GM12891 (cell line): ENCODE measurements at regions not wholly inside any gene's neighbourhood (a gene's known extent, or its start where the extent isn't known, plus 50 kb on each side); places are given as distances from the start of the nearest gene placed in this dataset.
"Not testable (repeated sequence)": the region's sequence is repeated elsewhere in the genome, so short reads cannot be mapped to it uniquely, and the experiment has no call there.

Experiments
- DNase-seq: peaks from one replicate; pipeline ENCODE4 v3.0.0; 2011; ENCODE audit warnings: low spot score; ENCODE audit not compliant: insufficient read length
- FAIRE-seq: peaks from 2 replicates; lab custom pipeline; 2011; peaks lifted over from hg19 to GRCh38; lab: Jason Lieb, UNC
- PAX5 ChIP-seq: IDR thresholded peaks from 2 replicates; pipeline ENCODE4 v1.6.1; 2011; ENCODE audit warnings: low read length, moderate library complexity, mild to moderate bottlenecking; ENCODE audit not compliant: insufficient read depth, severe bottlenecking
- POLR2A ChIP-seq: IDR thresholded peaks from 2 replicates; pipeline ENCODE4 v1.6.1; 2011; ENCODE audit warnings: low read depth, low read length, control low read depth
- POLR2AphosphoS5 ChIP-seq: IDR thresholded peaks from 2 replicates; pipeline ENCODE4 v1.6.1; 2011; ENCODE audit warnings: low read depth, low read length, control low read depth
- POU2F2 ChIP-seq: IDR thresholded peaks from 2 replicates; pipeline ENCODE4 v1.6.1; 2011; ENCODE audit warnings: low read depth, mild to moderate bottlenecking, control low read depth, low read length, moderate library complexity
- SPI1 ChIP-seq: IDR thresholded peaks from 2 replicates; pipeline ENCODE4 v1.6.1; 2011; ENCODE audit warnings: low read depth, low read length, control low read depth
- TAF1 ChIP-seq: IDR thresholded peaks from 2 replicates; pipeline ENCODE4 v1.6.1; 2011; ENCODE audit warnings: low read depth, low read length, control low read depth

DNA sequence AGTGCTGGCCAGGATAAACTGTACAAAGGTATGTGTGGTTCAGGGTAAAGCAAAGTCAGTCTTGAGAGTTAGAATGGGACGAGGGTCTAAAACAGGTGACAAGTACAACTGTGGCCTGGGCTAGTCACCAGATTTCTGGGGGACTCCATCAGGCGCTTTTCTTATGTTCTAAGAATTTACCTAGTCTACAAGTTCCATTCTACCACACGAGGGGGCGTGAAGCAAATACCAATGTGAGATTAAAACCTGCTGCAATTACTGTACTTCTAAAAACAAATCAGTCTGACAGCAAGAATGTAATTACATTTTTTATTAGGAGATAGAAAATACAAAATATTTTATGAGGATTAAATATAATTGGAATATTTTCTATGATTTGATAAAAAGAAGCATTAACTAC lies 146.5 kb downstream of the ALOX5 start:
- DNase-seq (no peak), FAIRE-seq (no peak)
- TF ChIP-seq POLR2AphosphoS5 (no peak), SPI1 (no peak), POLR2A (no peak), TAF1 (no peak), PAX5 (no peak), POU2F2 (no peak)

DNA sequence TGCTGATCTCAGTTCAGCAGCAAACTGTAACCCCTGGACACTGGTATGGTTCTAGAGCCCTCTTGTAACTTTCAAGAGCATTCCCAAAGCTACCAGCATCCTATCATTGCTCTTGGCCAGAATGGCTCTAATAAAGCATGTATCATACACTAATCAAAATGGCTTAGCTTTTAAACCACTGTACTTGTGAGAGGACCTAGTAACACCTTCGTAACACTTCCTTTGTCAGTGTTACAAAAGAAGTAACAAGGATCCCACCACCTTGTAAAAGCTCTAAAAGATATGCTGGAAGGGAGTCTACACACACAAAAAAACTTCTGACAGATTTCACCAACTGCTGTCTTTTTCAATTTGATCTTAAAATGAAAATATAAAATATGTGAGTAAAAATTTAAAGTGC lies 144.7 kb downstream of the ALOX5 start:
- TF ChIP-seq TAF1 (no peak), PAX5 (no peak), POU2F2 (no peak), SPI1 (no peak), POLR2A (no peak), POLR2AphosphoS5 (no peak)
- DNase-seq = no peak
- no peak for FAIRE-seq

DNA sequence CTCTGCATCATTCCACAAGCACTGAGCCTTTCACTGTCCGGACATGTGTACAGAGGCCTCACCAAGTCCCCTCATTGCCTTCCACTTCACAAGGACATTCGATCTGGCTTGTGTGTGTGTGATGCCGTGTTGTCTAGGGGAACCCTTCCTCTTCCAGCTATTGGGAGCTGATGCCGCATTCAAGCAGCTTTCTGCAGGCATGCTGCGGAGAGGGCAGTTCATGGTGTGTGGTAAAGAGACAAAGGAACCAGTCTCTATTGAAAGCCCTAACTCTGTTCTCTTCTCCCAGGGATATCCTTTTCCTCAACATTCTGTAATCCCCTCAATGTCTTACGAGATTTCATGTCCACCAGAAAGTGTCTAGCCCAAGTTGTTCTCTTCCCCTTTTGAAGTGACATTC lies 141.6 kb downstream of the ALOX5 start:
- TF ChIP-seq PAX5 = no peak
- no peak for TF ChIP-seq POU2F2
- TF ChIP-seq POLR2AphosphoS5 = no peak
- no peak for TF ChIP-seq POLR2A
- TF ChIP-seq TAF1 = no peak
- no peak for TF ChIP-seq SPI1
- no peak for FAIRE-seq
- DNase-seq = no peak

DNA sequence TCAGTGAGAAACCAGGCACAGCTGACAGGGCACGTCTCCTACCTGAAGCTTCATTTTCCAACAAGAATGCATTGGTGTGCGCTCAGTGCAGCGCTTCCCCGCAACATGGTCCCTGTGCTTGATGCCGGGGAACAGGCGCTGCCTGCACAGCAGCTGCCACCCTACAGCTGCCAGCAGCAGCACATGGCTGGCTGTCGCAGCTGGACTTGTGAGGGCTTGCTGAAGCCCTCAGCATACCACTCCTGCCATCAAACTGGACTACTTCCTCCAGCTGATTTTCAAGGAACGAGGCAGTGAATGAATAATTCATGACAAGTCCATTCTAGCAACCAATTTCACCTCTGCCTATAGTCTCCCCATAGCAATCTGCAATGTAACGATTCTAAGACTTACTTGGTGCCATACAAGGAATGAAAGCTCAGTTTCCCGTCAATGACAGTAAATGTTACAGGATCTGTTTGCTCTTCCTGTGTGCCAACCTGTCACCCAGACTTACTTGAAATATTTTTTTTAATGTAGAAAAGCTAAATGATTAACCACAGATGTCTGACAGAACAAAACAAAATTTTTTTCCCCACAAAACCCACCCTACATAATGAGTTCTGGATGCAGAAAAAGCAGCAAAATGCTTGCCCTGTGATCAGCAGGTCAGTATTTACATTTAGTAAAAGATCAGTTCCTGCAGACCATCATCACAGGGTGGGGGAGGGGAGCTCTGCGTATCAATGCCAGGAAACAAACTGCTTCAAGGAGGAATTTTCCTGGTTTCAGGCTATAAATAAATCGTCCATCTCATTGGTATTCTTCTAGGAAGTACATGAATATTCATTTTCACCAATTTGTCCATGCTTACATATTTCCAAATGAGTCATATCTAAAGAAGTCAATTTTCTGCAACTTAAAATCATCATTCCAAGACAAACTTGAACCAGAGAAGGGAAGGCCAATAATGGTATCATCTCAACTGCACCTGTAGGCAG lies 140.6 kb downstream of the ALOX5 start:
- FAIRE-seq (no peak), DNase-seq (no peak)
- TF ChIP-seq POLR2A (no peak), TAF1 (no peak), SPI1 (no peak), PAX5 (no peak), POLR2AphosphoS5 (no peak), POU2F2 (no peak)

DNA sequence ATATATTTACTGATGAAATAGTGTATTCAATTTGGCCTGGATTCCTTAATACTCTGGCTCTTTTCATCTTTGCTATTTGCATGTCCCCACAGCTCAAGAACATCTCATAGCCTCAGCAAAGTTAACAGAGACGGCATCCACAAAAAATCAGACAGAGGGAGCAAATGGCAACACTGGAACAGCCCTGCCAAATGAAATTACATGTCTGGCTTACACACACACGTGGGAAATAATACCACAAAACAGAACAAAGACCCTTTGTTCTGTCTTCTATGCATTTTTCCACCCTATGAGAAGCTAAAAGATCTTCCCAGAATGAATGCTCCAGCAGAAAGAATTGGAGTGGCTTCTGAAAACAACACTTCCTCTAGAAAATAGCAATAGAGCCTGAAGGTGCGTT lies 139.5 kb downstream of the ALOX5 start:
- DNase-seq (no peak), FAIRE-seq (no peak)
- no peak for TF ChIP-seq POLR2AphosphoS5
- TF ChIP-seq POU2F2 = no peak
- no peak for TF ChIP-seq TAF1
- no peak for TF ChIP-seq SPI1
- no peak for TF ChIP-seq PAX5
- no peak for TF ChIP-seq POLR2A

DNA sequence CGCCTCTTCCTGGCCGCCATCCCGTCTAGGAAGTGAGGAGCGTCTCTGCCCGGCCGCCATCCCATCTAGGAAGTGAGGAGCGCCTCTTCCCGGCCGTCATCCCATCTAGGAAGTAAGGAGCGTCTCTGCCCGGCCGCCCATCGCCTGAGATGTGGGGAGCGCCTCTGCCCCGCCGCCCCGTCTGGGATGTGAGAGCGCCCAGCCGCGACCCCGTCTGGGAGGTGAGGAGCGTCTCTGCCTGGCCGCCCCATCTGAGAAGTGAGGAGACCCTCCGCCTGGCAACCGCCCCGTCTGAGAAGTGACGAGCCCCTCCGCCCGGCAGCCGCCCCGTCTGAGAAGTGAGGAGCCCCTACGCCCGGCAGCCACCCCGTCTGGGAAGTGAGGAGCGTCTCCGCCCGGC lies 137.9 kb downstream of the ALOX5 start:
- not testable (repeated sequence) for FAIRE-seq, DNase-seq

DNA sequence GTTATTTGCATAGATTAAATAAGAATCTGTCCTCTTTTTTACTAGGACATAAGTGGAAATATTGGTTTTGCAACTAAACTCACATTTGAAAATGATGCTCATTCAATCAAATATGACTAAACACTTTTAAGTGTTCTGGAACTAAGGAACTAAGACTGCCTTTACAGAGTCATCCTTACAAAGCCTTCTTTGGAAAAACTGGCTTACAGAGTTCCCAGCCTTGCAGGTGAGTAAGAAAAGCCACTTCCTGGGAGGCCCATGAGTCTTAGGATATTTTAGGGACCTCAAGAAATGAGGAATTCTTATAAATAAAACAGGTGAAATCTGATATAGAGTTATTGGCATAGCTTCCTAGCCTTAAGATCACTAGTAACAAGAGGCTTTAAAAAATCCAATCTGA lies 135.5 kb downstream of the ALOX5 start:
- no peak for TF ChIP-seq POLR2AphosphoS5
- no peak for TF ChIP-seq PAX5
- no peak for TF ChIP-seq TAF1
- TF ChIP-seq POU2F2 = no peak
- TF ChIP-seq POLR2A = no peak
- TF ChIP-seq SPI1 = no peak
- DNase-seq (no peak), FAIRE-seq (no peak)

DNA sequence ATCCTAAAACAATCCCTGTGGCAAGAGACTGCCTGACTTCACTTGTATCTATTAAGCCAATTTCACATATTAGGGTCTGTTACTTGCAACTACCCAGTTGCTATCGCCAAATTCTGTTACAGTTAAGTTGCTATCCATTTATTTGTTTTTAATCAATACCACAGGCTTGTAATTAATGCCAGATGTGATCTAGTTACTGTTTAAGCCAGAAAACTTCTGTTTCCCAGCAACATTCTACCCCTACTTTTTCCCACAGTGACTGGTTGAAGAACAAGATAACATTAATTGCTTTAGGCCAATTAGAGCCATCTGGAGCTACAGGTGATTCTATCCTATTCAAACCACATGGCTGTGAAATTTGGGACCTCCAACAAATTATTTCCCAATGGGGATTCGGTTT lies 131.3 kb downstream of the ALOX5 start:
- no peak for DNase-seq
- no peak for FAIRE-seq
- TF ChIP-seq POU2F2 (no peak), PAX5 (no peak), POLR2A (no peak), SPI1 (no peak), POLR2AphosphoS5 (no peak)

DNA sequence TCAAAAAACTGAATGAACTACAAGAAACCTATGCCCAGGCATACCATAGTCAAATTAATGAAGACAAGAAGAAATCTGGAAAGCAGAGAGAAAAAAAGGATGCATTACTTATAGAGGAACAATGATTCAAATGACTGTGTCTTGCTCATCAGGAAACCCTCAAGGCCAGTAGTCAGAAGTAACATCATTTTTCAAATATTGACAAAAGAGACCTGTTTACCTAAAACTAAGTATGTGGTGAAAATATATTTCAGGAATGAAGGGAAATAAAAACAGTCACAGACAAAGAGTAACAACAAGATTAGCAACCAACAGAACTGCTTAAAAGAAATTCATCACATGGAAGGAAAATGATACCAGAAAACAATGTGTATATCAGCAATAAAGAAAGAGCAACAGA lies 128.4 kb downstream of the ALOX5 start:
- no peak for FAIRE-seq
- no peak for TF ChIP-seq TAF1
- TF ChIP-seq PAX5 = no peak
- no peak for TF ChIP-seq POLR2A
- no peak for TF ChIP-seq SPI1
- TF ChIP-seq POU2F2 = no peak
- TF ChIP-seq POLR2AphosphoS5 = no peak
- DNase-seq = no peak

DNA sequence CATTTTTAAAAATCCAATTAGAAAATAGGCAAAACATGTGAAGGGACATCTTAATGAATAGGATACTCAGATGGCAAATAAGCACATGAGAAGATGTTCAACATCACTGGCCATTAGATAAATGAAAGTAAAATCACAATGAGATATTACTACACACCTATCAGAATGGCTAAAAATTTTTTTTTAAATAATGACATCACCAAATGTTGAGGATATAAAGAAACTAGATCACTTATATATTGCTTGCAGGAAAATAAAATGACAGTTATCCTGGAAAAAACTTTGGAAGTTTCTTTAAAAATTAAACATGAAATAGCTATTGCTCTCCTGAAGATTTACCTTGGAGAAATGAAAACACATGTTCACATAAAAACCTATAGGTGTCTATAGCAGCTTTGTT lies 127.8 kb downstream of the ALOX5 start:
- no peak for DNase-seq
- TF ChIP-seq POU2F2 = no peak
- no peak for TF ChIP-seq POLR2A
- no peak for TF ChIP-seq PAX5
- no peak for FAIRE-seq

DNA sequence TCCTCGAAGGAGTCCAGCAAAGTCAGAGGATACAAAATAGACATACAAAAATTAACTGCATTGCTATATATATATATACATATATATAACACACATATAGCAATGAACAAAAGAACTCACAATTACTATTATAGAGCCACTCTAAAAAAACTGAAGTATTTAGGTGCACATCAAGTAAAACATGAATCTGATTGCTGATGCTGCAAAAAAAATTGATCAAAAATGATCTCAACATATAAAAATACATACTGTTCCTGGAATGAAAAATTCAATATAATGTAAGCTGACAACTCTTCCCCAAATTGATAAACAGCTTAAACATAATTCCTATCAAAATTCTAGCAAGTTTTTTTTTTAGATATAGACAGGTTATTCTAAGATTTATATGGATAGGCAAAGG lies 126.8 kb downstream of the ALOX5 start:
- DNase-seq = no peak

More for the DNA sequence above, 126.8 kb downstream of the ALOX5 start:
- TF ChIP-seq TAF1 (no peak), POU2F2 (no peak), PAX5 (no peak), SPI1 (no peak), POLR2A (no peak), POLR2AphosphoS5 (no peak)
- no peak for FAIRE-seq
